ENCODE measurements at regions not wholly inside any gene's neighbourhood (a gene's known extent, or its start where the extent isn't known, plus 50 kb on each side); places are given as distances from the start of the nearest gene placed in this dataset.

GRCh38 chr10:71089162-71089561 is 123.2 kb upstream of the UNC5B start:
- TF ChIP-seq EZH2phosphoT487 (IDR thresholded peaks at IDR 0.05; ENCODE audit: borderline replicate concordance, low read depth) (no peak), MXI1 (IDR thresholded peaks at IDR 0.05; ENCODE audit: low read depth, low read length) (no peak), TCF12 (IDR thresholded peaks at IDR 0.05) (no peak), MAX (IDR thresholded peaks at IDR 0.05; ENCODE audit: low read depth) (no peak), CTCF (IDR thresholded peaks at IDR 0.05) (no peak), FOXM1 (IDR thresholded peaks at IDR 0.05; ENCODE audit: low read depth) (no peak), IRF3 (IDR thresholded peaks at IDR 0.05; ENCODE audit: low read depth, low read length) (no peak), YY1 (IDR thresholded peaks at IDR 0.05; ENCODE audit: low read depth) (no peak), CHD2 (IDR thresholded peaks at IDR 0.05; ENCODE audit: low read length, partially characterized antibody) (no peak), POLR2AphosphoS5 (IDR thresholded peaks at IDR 0.05; ENCODE audit: low read depth, low read length) (no peak), RAD21 (IDR thresholded peaks at IDR 0.05; ENCODE audit: low read length) (no peak), FOSL2 (IDR thresholded peaks at IDR 0.05; ENCODE audit: borderline replicate concordance, low read depth) (no peak)
